ENCODE measurements at regions not wholly inside any gene's neighbourhood (a gene's known extent, or its start where the extent isn't known, plus 50 kb on each side); places are given as distances from the start of the nearest gene placed in this dataset.

DNA sequence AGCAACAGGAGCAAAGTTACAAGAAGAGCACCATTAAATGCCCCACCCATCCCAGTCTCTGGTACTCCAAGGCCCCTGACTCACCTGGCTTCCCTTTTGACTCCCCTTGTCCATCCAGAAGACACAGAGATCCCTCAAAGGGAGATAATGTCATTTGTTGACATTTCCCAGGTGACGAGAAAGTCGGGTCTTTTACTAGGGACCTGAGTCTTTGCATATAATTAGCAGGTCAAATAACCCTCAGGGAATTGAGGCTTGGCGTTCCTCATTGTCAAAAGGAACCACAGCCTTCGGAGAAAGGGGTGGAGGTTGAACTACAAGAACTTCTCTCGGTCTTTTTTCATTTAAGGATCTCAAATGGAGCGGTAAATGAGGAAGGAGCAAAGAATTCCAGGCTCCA is 133.2 kb downstream of the PROX1 start:
- no peak overlapping the region for H3K9ac ChIP-seq (ENCODE audit: low read length)
- no peaks in the 10 kb centered on the region for H3K36me3 ChIP-seq (ENCODE audit: control insufficient read depth, low read depth, low read length)
- no peaks in the 10 kb centered on the region for H3K27me3 ChIP-seq (ENCODE audit: control insufficient read depth, insufficient read depth, low read length)
- no peaks in the 10 kb centered on the region for H3K9me3 ChIP-seq (ENCODE audit: control insufficient read depth, low read depth, low read length)
- peaks cover 4% of the 10 kb centered on the region for H3K4me1 ChIP-seq (ENCODE audit: control insufficient read depth, low read depth, low read length)
- H3K27ac ChIP-seq (ENCODE audit: low read length), result no peak overlapping the region
- no peak overlapping the region for H3K4me3 ChIP-seq (ENCODE audit: low read length)

DNA sequence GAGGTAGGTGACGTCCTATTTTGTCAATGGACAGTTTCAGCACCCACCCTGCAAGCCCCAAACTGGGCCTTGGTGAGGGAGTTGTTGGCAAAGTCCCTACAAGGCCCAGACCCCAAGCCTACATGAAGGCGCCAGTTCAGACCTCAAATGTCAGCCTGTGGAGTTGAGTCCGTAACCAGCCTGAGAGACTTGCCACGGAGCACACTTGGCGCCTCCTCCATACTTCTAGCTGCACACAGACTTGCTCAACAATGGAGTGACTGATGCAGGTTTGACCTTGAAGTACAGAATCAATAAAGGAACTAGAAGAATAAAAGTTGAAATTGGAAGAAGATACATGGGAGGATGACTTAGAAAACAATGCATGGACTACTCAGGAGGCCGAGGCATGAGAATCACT is 134.3 kb downstream of the PROX1 start:
- H3K27ac ChIP-seq (ENCODE audit: low read length), result no peak overlapping the region
- no peak overlapping the region for H3K4me3 ChIP-seq (ENCODE audit: low read length)
- no peaks in the 10 kb centered on the region for H3K27me3 ChIP-seq (ENCODE audit: control insufficient read depth, insufficient read depth, low read length)
- no peak overlapping the region for H3K9ac ChIP-seq (ENCODE audit: low read length)
- peaks cover 4% of the 10 kb centered on the region for H3K4me1 ChIP-seq (ENCODE audit: control insufficient read depth, low read depth, low read length)
- no peaks in the 10 kb centered on the region for H3K36me3 ChIP-seq (ENCODE audit: control insufficient read depth, low read depth, low read length)
- H3K9me3 ChIP-seq (ENCODE audit: control insufficient read depth, low read depth, low read length), result no peaks in the 10 kb centered on the region

DNA sequence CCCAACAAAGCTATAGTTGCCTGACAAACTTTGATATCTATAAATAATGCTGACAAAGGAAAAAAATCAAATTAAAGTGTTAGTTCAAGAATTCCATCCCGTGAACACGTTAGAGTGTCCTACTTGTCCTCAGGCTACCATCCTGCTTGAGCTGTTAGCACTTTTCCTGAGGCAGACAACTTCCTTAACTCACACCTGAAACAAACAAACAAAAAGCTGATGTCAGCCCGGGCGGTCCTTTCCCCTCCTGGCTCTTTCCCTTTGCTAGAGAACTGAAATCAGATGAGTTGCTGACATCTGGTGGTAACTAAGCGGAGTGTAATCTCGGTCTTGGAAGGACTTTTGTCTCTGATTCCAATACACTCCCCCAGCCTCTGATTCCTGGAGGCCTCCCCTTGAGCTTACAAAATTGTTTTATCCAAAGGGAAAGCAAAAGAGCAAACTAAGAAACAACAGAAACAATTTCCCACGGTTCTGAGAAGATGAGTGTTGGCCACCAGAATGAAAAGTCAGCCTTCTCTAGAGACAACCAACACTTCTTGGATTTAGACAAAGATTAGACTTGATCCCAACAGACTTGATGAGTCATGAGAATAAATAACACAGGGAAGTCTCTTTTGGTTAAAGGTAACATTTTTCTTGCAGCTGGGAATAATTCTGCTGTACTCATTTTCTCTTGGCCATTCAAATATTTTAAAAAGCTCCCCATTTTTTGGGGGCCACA is 135.4 kb downstream of the PROX1 start:
- no peaks in the 10 kb centered on the region for H3K27me3 ChIP-seq (ENCODE audit: control insufficient read depth, insufficient read depth, low read length)
- no peak overlapping the region for H3K27ac ChIP-seq (ENCODE audit: low read length)

GRCh38 chr1:214124281-214124805 is 136.6 kb downstream of the PROX1 start:
- Histone ChIP-seq H3K9ac (ENCODE audit: low read length) (no peak overlapping the region), H3K9me3 (ENCODE audit: control insufficient read depth, low read depth, low read length) (no peaks in the 10 kb centered on the region), H3K36me3 (ENCODE audit: control insufficient read depth, low read depth, low read length) (no peaks in the 10 kb centered on the region), H3K4me3 (ENCODE audit: low read length) (no peak overlapping the region), H3K4me1 (ENCODE audit: control insufficient read depth, low read depth, low read length) (peaks cover 4% of the 10 kb centered on the region), H3K27me3 (ENCODE audit: control insufficient read depth, insufficient read depth, low read length) (no peaks in the 10 kb centered on the region), H3K27ac (ENCODE audit: low read length) (no peak overlapping the region)

More for the DNA sequence above, 135.4 kb downstream of the PROX1 start:
- Histone ChIP-seq H3K9ac (ENCODE audit: low read length) (no peak overlapping the region), H3K36me3 (ENCODE audit: control insufficient read depth, low read depth, low read length) (no peaks in the 10 kb centered on the region), H3K4me1 (ENCODE audit: control insufficient read depth, low read depth, low read length) (peaks cover 4% of the 10 kb centered on the region), H3K9me3 (ENCODE audit: control insufficient read depth, low read depth, low read length) (no peaks in the 10 kb centered on the region), H3K4me3 (ENCODE audit: low read length) (no peak overlapping the region)

DNA sequence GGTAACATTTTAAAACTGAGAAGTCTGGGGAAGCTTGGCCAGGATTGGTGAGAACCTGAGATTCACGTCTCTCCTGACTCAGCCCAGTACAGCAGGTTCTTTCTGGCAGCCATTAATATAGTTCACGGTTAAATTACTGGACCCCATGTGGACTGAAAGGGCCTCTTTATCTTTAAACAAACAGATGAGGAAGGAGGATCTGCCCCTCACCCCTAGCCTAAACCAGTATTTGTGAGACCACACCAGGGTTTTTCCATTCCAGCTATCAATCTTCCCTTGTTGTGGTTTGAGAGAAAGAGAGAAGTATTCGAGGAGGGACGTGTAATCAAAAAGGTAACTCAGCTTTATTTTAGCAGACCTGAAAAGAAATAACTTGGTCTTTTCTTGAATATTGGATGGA is 137.1 kb downstream of the PROX1 start:
- H3K27ac ChIP-seq (ENCODE audit: low read length), result no peak overlapping the region

DNA sequence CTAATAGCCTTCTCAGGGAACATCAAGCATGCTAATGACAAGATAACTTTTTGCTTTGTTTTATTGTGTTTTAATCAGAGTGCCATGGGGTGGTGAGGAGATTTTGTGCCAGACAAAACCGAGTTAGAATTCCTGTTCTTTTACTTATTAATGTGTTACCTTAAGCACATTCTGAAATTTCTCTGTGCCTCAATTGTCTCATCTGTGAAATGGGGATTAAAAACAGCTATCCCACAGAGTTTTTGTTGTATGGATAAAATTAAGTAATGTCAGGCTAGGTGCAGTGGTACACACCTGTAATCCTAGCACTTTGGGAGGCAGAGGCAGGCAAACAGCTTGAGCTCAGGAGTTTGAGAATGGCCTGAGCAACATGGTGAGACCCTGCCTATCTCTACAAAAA is 138.0 kb downstream of the PROX1 start:
- H3K27me3 ChIP-seq (ENCODE audit: control insufficient read depth, insufficient read depth, low read length), result no peaks in the 10 kb centered on the region
- no peak overlapping the region for H3K9ac ChIP-seq (ENCODE audit: low read length)
- no peak overlapping the region for H3K27ac ChIP-seq (ENCODE audit: low read length)
- no peaks in the 10 kb centered on the region for H3K36me3 ChIP-seq (ENCODE audit: control insufficient read depth, low read depth, low read length)
- no peaks in the 10 kb centered on the region for H3K9me3 ChIP-seq (ENCODE audit: control insufficient read depth, low read depth, low read length)
- peaks cover 4% of the 10 kb centered on the region for H3K4me1 ChIP-seq (ENCODE audit: control insufficient read depth, low read depth, low read length)
- H3K4me3 ChIP-seq (ENCODE audit: low read length), result no peak overlapping the region

More for the DNA sequence above, 137.1 kb downstream of the PROX1 start:
- H3K4me1 ChIP-seq (ENCODE audit: control insufficient read depth, low read depth, low read length), result peaks cover 4% of the 10 kb centered on the region
- no peak overlapping the region for H3K9ac ChIP-seq (ENCODE audit: low read length)
- H3K9me3 ChIP-seq (ENCODE audit: control insufficient read depth, low read depth, low read length), result no peaks in the 10 kb centered on the region
- H3K27me3 ChIP-seq (ENCODE audit: control insufficient read depth, insufficient read depth, low read length), result no peaks in the 10 kb centered on the region
- no peak overlapping the region for H3K4me3 ChIP-seq (ENCODE audit: low read length)
- no peaks in the 10 kb centered on the region for H3K36me3 ChIP-seq (ENCODE audit: control insufficient read depth, low read depth, low read length)

DNA sequence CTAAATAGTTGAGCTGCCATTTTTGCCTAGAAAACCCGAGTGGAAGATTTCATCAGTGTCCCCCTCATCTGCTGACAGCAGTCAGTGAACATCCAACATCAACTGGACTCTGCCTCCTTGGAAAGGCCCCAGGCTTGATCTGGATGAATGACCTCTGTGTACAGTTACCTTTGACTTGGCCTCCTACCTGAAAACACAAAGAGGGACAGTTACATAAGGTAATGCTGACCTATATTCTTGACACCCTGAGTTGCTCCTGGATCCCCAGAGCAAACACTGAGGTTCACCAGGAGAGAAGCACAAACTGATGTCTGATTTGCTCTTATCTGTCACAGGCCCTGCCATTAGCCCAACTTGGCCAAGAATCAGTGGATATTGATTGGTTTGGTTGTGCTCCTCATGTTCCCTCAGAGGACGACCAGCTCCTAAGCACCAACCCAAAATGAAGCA is 138.9 kb downstream of the PROX1 start:
- Histone ChIP-seq H3K36me3 (ENCODE audit: control insufficient read depth, low read depth, low read length) (no peaks in the 10 kb centered on the region), H3K27ac (ENCODE audit: low read length) (no peak overlapping the region), H3K9ac (ENCODE audit: low read length) (no peak overlapping the region), H3K4me3 (ENCODE audit: low read length) (no peak overlapping the region), H3K27me3 (ENCODE audit: control insufficient read depth, insufficient read depth, low read length) (no peaks in the 10 kb centered on the region), H3K9me3 (ENCODE audit: control insufficient read depth, low read depth, low read length) (no peaks in the 10 kb centered on the region), H3K4me1 (ENCODE audit: control insufficient read depth, low read depth, low read length) (peaks cover 4% of the 10 kb centered on the region)

- no peak overlapping the region for H3K4me3 ChIP-seq (ENCODE audit: low read length)
- no peaks in the 10 kb centered on the region for H3K36me3 ChIP-seq (ENCODE audit: control insufficient read depth, low read depth, low read length)
- H3K9ac ChIP-seq (ENCODE audit: low read length), result no peak overlapping the region
- H3K27ac ChIP-seq (ENCODE audit: low read length), result no peak overlapping the region
- peaks cover 4% of the 10 kb centered on the region for H3K4me1 ChIP-seq (ENCODE audit: control insufficient read depth, low read depth, low read length)
- H3K27me3 ChIP-seq (ENCODE audit: control insufficient read depth, insufficient read depth, low read length), result no peaks in the 10 kb centered on the region
- no peaks in the 10 kb centered on the region for H3K9me3 ChIP-seq (ENCODE audit: control insufficient read depth, low read depth, low read length)
These were observed 139.9 kb downstream of the PROX1 start for GRCh38 chr1:214127705-214128104.

DNA sequence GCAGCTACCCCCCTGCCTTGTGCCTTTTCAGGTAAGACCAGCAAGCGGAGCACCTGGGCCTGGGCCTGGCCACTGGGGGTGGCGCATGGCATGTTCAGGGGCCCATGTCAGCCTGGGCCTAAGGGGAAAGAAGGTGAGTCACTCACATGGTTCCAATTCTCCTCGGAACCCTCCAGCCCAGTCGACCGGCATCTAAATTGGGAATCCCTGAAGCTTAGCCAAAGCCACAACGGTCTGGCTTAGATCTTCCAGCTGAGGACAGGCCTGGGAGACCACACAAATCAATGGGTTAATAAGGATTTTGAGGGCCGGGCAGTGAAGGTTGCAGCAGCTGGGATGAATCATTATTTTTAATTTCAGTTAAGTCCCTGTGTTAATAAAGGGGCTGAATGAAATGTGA is 145.1 kb upstream of the SMYD2 start:
- Histone ChIP-seq H3K27me3 (ENCODE audit: control insufficient read depth, insufficient read depth, low read length) (no peaks in the 10 kb centered on the region), H3K9me3 (ENCODE audit: control insufficient read depth, low read depth, low read length) (no peaks in the 10 kb centered on the region), H3K4me3 (ENCODE audit: low read length) (no peak overlapping the region), H3K36me3 (ENCODE audit: control insufficient read depth, low read depth, low read length) (no peaks in the 10 kb centered on the region), H3K4me1 (ENCODE audit: control insufficient read depth, low read depth, low read length) (no peaks in the 10 kb centered on the region), H3K27ac (ENCODE audit: low read length) (no peak overlapping the region), H3K9ac (ENCODE audit: low read length) (no peak overlapping the region)

- Histone ChIP-seq H3K36me3 (ENCODE audit: control insufficient read depth, low read depth, low read length) (no peaks in the 10 kb centered on the region), H3K9me3 (ENCODE audit: control insufficient read depth, low read depth, low read length) (no peaks in the 10 kb centered on the region), H3K4me1 (ENCODE audit: control insufficient read depth, low read depth, low read length) (no peaks in the 10 kb centered on the region), H3K27ac (ENCODE audit: low read length) (no peak overlapping the region), H3K27me3 (ENCODE audit: control insufficient read depth, insufficient read depth, low read length) (no peaks in the 10 kb centered on the region), H3K4me3 (ENCODE audit: low read length) (no peak overlapping the region), H3K9ac (ENCODE audit: low read length) (no peak overlapping the region)
These were observed 144.5 kb upstream of the SMYD2 start for GRCh38 chr1:214136324-214136919.

DNA sequence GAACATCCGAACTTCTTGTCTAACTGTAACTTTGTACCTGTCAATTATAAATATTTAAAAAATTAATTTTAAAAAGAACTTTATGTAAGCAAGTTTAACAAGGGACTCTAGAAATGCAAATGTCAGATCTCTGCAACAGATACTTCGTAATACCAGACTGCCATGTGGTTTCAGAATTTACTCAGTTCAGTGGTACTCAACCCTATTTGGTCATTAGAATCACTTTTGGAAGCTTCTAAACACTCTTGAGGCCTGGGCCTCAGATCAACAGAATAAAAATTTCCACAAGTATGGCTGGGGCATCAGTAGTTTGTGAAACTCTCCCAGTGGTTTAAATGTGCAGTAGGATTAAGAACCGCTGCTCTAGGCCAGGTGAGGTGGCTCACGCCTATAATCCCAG is 139.5 kb upstream of the SMYD2 start:
- Histone ChIP-seq H3K27ac (ENCODE audit: low read length) (no peak overlapping the region), H3K4me1 (ENCODE audit: control insufficient read depth, low read depth, low read length) (peaks cover 5% of the 10 kb centered on the region), H3K27me3 (ENCODE audit: control insufficient read depth, insufficient read depth, low read length) (no peaks in the 10 kb centered on the region), H3K9me3 (ENCODE audit: control insufficient read depth, low read depth, low read length) (no peaks in the 10 kb centered on the region), H3K4me3 (ENCODE audit: low read length) (no peak overlapping the region), H3K36me3 (ENCODE audit: control insufficient read depth, low read depth, low read length) (no peaks in the 10 kb centered on the region), H3K9ac (ENCODE audit: low read length) (no peak overlapping the region)
